Left renal pelvis (tissue), 4 donors: ENCODE measurements at regions not wholly inside any gene's neighbourhood (a gene's known extent, or its start where the extent isn't known, plus 50 kb on each side); places are given as distances from the start of the nearest gene placed in this dataset.

Experiments
- DNase-seq, 4 donors: peaks; one replicate each; pipeline ENCODE4 v3.0.0-alpha.2; 2013; ENCODE audit warnings: low read depth in 4 of 4, low spot score in 3 of 4

DNA sequence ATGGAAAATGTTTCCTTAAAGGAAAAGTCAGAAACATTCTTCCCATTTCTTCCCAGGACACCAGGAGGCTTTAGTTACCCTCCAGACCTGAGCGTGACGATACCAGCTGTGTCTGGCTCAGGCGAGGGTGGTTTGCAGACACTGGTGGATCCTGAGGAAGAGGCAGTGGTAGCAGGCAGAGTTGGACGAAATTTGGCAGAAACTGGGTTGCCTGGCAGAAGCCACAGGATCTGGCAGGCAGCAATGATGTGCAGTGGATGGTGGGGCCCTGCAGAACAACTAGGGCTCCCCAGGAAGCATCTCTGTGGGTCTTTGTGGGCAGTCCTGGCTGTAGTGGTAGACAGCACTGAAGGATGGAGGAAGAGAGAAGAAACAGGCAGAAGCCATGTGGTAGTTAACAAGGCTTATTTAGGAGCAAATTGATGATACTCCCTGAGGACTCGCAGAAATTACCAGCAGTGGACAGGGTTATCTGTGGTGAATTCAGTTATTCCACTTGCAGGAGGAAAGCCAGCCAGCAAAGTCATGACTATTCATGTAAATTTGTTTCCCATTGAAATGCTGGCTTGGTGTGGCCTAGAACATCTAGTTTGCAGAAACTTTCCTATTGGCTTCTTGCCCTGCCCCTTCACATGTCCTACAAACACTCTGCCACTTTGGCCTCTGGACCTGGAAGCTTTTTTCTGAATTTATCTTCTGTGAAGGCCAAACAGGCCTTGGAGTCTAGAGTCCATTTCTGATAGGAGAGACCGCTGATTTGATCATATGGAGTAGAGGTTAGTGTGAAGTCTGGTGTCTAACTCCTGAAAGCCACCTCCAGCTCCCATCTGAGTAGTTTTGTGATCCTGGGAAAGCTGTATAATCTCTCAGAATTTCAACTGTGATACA lies 212.0 kb downstream of the DMRT2 start:
- DNase-seq, result no peak

DNA sequence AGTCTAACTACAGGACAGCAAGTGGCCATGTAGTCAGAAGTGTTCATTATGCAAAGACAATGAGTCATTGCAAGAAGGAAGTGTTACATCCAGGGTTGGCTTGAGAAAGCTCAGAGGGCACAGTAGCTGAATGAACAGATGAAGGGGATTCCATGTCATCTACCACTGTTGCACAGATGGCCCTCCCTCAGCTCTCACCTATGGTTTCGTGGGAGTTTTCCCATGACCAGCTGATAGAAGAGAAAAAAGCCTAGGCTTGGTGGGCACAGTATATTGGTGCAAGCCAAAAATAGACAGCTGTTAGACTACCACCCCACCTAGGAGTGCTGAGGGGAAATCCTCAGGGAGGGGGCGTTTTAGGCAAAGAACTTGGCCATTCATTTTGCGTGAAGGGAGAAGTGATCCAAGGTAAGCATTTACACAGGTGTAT lies 217.0 kb downstream of the DMRT2 start:
- no peak for DNase-seq

GRCh38 chr9:1267581-1267980 lies 217.4 kb downstream of the DMRT2 start:
- DNase-seq, result no peak

DNA sequence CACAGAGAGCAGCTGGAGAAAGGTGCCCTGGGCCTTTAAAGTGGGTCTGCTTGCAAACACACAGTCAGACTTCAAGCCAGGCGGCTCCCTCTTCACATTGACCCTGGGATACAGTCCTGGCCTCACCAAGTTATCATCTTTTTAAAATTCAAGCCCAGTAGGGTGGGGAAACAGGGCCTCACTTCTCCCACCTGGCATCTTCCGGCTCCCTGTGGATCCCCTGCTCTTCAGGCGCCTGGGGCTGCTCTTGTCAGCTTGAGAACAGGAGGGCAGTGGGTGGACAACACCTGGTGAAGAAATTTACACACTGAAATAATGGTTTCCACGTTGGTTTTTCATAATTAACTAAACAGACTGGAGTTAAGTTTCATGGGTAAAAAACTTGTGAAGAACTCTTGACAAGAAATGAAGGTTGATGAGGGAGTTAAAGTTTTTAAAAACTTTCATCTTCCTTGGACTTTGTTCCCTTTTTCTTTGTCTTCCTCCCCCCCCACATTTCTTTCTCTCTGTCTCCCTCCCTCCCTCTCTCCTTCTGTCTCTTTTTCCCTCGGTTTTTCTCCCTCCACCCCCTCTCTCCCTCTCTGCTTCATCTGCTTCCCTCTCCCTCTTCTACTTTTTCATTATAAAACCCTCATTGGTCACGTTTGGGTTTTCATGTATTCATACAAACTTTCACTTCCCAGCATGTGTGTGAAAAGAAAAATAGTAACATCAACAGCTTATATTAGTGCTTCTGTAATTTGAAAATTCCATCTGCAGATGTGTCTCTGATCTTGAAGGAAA lies 219.6 kb downstream of the DMRT2 start:
- DNase-seq, result no peak

GRCh38 chr9:1271367-1271766 lies 221.2 kb downstream of the DMRT2 start:
- DNase-seq, result no peak

- no peak for DNase-seq
Measured at GRCh38 chr9:1271786-1272185, 221.6 kb downstream of the DMRT2 start.

GRCh38 chr9:1272488-1272887 lies 222.3 kb downstream of the DMRT2 start:
- no peak for DNase-seq

DNA sequence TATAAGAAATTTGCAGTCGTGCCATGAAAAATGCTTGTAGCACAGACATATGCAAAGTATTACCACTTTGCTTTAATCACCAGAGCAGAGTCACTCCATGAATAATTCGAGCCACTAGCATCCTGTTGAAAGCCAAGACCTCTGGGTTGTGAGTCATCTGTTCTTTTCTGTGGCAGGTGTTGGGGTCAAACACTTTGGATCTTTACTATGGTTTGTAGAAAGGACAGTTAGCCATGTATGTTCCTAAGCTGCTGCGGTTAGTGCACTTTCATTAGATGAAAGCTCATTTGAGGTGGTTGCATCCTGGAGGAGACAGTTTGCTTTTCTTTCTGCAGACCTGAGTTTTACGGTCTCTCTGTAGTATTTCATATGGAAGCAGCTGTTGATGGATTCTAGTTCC lies 223.7 kb downstream of the DMRT2 start:
- DNase-seq, result no peak

DNA sequence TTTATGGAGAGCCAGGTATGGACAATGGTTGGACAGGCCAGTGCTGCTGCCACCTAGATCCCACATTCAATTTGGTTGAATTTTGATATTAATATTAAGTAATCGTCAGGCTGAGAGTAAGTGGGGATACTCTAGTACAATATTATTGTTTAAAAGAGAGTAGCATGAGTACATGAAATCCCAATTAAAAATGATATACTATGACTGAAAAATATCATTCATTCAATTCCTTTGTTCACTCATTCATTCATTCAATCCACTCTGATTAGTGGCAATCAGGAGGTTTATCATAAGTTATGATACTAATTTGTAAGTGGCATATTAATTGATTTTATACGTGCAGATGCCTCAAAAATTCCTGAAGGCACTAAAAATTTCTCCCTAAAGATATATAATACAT lies 224.2 kb downstream of the DMRT2 start:
- no peak for DNase-seq

DNA sequence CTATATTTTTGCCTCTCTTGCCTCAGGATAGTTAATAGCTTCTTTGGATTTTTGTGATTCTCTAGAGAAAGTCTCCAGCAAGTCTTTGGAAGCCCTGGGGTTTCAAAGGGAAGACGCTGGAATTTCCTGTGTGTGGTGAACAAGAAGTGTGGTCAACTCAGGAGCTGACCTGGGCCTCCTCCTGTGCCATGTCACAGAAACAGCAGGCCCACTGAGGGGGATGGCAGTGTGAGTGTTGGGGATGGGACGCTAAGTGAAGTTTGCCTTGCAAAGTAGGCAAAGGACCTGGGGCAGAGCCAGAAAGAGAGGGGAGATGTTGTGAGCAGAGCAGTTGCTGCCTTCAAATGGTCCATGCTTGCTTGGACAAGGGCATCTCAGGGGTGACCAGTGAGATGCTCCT lies 226.3 kb downstream of the DMRT2 start:
- DNase-seq, result no peak

- no peak for DNase-seq
Measured at GRCh38 chr9:1284727-1285126, 234.6 kb downstream of the DMRT2 start.

DNA sequence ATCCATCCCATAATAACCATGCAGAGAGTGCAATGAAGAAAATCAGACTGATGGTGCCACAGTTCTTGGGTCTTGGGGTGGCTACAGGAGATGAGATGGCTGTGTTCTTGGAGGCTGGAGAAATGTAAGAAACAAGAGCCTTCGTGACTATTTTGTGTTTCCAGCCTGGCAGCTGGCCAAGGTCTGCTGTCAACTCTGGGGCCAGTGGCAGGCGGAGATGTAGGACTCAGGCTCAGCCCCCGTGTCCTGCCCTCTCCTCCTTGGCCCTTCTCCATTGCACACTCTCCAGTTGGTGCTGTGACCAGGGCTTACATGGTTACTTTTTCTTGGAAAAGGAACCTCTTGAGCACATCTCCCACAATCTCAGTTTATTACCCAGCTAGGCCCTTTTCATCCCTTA lies 235.4 kb downstream of the DMRT2 start:
- DNase-seq, result no peak

GRCh38 chr9:1292384-1292783 lies 242.2 kb downstream of the DMRT2 start:
- DNase-seq, result no peak

- no peak for DNase-seq
Measured at GRCh38 chr9:1294641-1295258, 244.6 kb downstream of the DMRT2 start.

DNA sequence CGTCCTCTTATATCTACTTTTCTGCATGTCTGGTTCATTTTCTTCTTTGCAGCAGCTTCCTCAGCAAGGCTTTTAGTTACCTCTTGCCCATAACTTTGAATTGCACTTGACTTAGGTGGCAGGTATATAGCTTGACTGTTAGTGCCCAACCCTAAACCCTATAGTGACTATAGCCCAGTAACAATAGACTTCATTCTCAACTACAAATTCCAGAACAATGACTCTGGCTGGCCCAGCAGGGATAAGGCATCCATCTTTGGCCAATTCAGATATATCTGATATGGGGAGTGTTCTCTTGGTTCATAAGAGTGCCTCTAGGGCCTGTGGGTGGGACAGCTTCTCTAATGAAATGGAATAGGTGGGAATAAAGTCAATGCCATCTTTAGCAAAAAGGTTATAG lies 246.2 kb downstream of the DMRT2 start:
- no peak for DNase-seq

DNA sequence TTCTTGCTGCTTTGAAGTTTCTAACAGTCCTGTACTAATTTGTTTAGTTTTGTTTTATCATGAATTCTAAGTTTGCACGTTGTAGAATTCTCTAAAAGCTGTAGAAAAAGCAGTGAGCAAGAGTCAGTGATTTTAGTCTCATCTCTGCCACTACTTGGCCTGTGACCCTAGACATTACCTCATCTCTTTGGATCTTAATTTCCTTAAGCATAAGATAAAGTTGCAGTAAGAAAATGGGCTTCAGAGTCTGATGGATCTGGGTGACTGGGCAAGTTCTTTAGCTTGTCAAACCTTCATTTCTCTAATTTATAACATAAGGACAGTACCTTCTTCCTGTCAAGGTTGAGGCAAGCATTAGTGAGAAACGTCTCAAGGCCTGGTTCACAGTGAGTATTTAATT lies 247.9 kb downstream of the DMRT2 start:
- no peak for DNase-seq

GRCh38 chr9:1300941-1301340 lies 250.8 kb downstream of the DMRT2 start:
- DNase-seq, result no peak

- no peak for DNase-seq
Measured at GRCh38 chr9:1303932-1304331, 253.8 kb downstream of the DMRT2 start.

DNA sequence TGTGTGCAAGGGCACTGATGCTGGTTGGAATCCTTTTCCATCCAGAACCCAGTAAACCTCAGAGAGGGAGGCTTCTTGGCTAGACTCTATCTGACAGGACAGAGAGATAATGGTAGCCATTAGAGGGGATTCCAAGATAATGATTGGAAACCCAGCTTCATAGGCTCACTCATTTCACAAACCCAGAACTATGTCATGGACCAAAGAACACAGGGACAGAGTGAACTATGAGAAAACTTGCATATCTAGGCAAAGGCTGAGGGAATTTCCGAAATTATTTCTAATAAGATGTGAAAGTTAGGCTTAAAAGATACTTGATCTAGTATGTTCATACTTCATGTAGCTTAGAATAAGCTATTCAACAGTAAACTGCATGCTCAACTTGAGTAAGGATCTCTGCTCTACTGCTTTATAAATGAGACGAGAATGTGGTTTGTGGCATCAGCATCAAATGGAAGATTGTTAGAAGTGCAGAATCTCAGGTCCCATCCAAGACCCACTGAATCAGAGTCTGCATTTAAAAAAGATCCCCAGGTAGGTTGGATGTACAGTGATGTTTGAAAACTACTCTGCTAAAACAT lies 261.4 kb downstream of the DMRT2 start:
- no peak for DNase-seq

DNA sequence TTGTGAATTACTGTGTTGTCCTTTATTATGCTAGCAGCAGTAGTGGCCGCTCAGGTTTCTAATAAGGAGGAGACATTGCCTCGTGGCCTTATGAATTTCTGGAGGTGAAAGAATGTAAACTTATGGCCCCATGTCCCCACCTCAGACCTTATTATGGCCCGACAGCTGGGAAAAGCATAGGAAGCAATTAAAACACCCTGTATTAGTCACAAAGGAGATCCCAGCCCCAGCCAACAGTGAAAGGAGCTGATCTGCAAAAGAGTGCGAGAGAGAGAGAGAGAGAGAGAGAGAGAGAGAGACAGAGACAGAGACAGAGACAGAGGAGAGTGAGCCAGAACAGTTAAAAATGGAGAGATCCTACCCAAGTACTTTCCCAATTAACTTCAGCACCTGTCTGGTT lies 269.3 kb downstream of the DMRT2 start:
- DNase-seq, result no peak

- DNase-seq, result no peak
Measured at GRCh38 chr9:1320051-1320557, 269.9 kb downstream of the DMRT2 start.
